HG03460 (cell line): ENCODE measurements at regions not wholly inside any gene's neighbourhood (a gene's known extent, or its start where the extent isn't known, plus 50 kb on each side); places are given as distances from the start of the nearest gene placed in this dataset.
"Not testable (repeated sequence)": the region's sequence is repeated elsewhere in the genome, so short reads cannot be mapped to it uniquely, and the experiment has no call there.

Experiments
- ATAC-seq: cut with Tn5 transposase; IDR thresholded peaks from one replicate; pipeline ENCODE4 v1.9.1; 2021; ENCODE audit not compliant: unreplicated experiment

DNA sequence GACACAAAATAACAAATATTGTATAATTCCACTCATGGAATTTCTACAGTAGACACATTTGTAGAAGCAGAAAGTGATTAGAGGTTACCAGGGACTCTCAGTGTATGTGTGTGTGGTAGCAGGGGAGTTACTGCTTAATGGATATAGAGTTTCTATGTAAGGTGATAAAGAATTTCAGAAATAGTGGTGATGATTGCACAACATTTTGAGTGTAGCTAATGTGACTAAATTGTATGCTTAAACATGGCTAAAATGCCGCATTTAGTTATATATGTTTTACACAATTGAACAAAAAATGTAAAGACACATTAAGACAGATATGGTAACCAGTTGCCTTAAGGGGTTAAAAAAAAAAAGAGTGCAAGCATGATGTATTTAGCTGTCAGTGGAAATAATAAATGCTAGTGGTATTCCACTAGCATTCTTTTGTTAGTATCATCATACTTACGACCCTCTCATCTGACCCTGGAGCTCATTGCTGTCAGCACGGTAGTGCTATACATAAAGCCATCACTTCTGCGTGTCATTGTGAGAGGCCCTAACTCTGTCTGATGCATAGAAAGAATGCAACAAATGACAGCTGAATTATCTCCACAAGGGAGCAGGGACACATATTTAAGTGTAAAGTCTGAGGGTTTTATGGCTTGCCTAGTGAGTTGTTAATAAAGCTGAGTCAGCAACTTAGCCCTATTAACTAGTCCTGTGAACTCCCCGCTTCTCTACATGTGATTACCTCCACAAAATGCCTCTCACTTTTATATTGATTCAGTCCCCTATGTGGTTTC, 134.1 kb upstream of the RXFP2 start:
- ATAC-seq, result no peak

DNA sequence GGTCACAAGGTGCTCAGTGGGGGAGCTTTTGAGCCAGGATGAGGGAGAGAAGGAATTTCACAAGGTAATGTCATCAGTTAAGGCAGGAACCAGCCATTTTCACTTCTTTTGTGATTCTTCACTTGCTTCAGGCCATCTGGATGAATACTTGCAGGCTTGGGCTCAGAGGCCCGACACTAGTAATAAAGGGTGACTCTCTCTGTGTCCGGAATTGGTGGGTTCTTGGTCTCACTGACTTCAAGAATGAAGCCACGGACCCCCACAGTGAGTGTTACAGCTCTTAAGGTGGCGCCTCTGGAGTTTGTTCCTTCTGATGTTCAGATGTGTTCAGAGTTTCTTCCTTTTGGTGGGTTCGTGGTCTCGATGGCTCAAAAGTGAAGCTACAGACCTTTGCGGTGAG, 131.8 kb upstream of the RXFP2 start:
- not testable (repeated sequence) for ATAC-seq

DNA sequence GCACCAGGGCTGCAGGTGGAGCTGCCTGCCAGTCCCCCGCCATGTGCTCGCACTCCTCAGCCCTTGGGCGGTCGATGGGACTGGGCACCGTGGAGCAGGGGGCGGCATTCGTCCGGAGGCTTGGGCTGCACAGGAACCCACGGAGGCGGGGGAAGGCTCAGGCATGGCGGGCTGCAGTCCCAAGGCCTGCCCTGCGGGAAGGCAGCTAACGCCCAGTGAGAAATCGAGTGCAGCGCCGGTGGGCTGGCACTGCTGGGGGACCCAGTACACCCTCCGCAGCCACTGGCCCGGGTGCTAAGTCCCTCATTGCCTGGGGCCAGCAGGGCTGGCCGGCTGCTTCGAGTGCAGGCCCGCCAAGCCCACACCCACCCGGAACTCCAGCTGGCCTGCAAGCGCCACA, 130.5 kb upstream of the RXFP2 start:
- ATAC-seq, result not testable (repeated sequence)

DNA sequence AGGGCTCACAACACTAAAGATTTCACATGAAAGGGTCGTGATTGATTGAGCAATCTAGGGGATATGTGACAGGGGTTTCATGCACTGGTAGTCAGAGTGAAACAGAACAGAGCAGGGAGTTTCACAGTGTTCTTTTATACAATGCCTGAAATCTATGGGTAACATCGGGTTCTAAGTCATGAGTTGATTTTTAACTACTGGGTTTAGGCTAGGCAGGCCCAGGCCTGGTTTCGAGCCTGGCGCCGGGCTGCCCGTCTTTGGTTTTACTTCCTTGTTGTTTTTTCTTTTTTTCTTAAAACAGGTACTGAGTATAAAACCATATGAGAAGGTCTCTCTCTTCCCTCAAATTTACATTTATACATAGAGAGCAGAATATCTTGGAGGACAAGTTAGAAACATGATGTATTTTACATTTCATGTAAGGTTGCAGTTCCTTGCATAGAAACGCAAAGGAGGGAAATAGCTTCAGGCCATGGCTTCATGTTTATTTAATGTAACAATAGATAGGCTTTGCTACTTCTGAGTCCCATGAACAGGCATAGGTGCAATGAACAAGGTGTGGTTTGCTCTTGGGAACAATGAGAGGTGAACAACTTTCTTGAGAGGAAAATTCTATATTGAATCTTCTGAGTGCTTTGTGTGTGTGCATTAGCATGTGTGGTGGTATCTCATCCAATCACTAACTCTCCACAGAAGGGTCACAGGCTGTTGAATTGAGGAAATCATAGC, 128.9 kb upstream of the RXFP2 start:
- ATAC-seq, result no peak

GRCh38 chr13:31611214-31611613, 128.1 kb upstream of the RXFP2 start:
- ATAC-seq, result no peak

- no peak for ATAC-seq
Measured at GRCh38 chr13:31614073-31614472, 125.3 kb upstream of the RXFP2 start.

DNA sequence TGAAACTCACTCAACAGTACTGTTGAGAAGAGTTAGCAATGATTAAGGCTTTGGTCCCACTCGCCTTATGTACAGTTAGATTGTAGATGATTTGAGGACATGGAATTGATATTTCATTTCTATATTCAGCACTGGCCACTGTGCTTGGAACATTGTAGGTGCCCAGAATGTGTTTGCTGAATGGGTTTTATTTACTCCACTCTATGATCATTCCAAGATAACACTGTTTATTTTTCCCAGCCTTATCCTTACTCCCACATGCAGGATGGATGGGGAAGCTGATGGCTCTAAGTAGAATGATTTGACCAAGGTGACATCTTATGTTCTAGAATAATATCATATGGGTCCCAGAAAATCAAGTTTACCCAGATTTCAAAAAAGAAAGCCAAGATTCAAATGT, 124.6 kb upstream of the RXFP2 start:
- ATAC-seq, result no peak

GRCh38 chr13:31625115-31625514, 114.2 kb upstream of the RXFP2 start:
- no peak for ATAC-seq

GRCh38 chr13:31627097-31627845, 112.1 kb upstream of the RXFP2 start:
- no peak for ATAC-seq

- ATAC-seq, result no peak
Measured at GRCh38 chr13:31629085-31629780, 110.1 kb upstream of the RXFP2 start.

DNA sequence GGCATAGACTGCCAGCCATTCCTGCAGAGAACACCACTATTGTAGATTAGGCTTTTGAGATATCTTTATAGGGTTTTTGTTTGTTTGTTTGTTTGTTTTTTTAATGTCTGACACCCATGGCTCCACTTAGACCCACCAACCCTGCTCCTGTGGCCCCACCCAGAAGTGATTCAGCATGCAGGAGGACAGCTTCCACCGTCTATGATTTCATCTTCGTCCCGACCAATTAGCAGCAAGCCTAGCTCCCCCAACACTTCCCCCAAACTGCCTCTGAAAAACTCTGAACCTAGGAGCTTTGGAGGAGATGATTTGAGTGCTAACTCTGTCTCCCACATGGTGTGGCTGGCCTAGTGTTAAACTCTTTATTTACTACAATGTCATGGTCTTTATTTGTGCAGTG, 108.3 kb upstream of the RXFP2 start:
- no peak for ATAC-seq

DNA sequence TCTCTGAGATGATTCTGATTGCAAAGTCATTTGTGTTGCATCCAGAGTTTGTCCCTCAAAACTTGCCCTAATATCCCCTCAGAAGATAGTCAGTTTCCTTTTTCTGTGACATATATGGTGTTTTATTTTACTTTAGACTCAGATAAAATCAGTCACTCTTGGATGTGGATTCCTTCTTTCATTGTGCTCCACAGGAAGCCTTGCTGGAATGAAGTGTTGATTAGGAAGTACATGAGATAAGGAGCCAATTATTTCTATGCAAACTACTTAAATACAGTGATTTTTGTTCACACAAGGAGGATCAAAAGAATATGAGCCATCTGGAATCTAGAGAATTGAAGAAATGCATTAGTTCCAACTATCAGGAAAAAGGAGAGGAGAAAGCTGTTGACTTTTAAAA, 107.6 kb upstream of the RXFP2 start:
- ATAC-seq, result no peak

DNA sequence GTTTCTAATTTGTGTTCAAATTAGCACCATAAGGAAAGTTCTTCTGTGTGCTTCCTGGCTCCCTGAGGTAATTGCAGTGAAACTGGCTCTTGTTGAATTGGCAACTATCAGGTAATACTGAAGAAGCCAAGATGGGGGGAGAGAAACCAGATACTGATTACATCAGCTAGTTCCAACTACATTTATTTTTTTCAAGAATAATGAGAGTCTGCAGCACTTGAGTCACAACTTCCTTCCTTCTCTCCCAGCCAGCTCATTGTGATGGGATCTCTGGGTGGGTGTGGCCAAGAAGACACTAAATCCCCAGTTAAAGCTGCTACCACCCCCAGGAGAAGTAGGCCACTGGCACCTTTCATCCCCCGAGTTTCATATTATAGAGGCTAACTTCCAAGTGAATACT, 100.7 kb upstream of the RXFP2 start:
- no peak for ATAC-seq

- ATAC-seq, result no peak
Measured at GRCh38 chr13:31639443-31640163, 99.7 kb upstream of the RXFP2 start.

- no peak for ATAC-seq
Measured at GRCh38 chr13:31649766-31650165, 89.6 kb upstream of the RXFP2 start.

DNA sequence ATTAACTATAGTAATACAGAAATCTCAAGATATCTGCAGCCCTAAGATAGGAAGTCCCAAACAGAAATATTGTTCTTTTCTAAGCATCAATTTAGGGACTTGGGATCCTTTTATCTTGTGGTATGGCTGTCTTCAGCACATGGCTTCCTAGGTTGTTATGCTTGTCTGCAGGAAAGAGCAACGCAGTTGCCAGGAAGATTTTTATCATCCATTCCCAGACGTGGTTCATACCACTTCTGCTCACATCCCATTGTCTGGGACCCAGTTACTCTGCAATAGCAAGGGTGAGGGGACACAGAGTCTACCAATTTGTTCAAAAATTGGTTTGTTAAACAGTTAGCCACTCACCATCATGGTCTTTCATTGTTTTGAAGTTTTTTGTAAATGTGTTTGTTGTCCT, 85.6 kb upstream of the RXFP2 start:
- ATAC-seq, result no peak

GRCh38 chr13:31663880-31664585, 75.3 kb upstream of the RXFP2 start:
- ATAC-seq, result no peak

DNA sequence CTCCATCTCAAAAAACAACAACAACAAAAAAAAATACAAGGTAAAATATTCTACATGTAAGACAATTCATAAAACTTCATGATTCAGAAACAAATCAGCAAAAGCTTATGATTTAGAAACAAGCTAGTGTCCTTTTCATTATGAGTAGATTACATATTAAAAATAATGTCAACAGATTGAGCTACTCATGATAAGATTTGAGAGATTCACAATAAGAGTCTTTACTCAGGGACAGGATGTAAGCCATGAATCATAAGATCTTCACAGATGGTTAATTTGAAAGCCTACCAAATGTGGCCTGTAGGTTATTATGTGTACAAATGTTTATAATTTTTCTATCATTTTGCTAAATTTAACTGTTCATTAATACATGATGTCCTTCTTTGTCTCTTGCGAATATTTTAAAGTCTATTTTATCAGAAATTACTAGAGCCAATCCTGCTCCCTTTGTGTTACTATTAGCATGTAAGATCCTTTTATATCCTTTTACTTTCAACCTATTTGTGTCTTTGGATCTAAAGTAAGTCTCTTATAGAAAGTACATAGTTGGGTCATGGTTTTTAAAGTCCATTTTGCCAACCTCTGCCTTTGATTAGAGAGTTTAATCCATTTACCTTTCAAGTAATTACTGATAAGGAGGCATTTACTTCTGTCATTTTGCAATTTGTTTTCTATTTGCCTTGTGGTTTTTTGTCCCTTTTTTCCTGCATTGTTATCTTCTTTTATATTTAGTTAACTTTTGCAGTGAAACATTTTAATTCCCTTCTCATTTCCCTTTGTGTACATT, 68.3 kb upstream of the RXFP2 start:
- ATAC-seq, result no peak

- ATAC-seq, result no peak
Measured at GRCh38 chr13:31674051-31674450, 65.3 kb upstream of the RXFP2 start.
